ENCODE measurements at regions not wholly inside any gene's neighbourhood (a gene's known extent, or its start where the extent isn't known, plus 50 kb on each side); places are given as distances from the start of the nearest gene placed in this dataset.
A peak's percentile ranks its signal among the peaks of the same experiment; 100 is the strongest.

- TF ChIP-seq, protein P1, sequence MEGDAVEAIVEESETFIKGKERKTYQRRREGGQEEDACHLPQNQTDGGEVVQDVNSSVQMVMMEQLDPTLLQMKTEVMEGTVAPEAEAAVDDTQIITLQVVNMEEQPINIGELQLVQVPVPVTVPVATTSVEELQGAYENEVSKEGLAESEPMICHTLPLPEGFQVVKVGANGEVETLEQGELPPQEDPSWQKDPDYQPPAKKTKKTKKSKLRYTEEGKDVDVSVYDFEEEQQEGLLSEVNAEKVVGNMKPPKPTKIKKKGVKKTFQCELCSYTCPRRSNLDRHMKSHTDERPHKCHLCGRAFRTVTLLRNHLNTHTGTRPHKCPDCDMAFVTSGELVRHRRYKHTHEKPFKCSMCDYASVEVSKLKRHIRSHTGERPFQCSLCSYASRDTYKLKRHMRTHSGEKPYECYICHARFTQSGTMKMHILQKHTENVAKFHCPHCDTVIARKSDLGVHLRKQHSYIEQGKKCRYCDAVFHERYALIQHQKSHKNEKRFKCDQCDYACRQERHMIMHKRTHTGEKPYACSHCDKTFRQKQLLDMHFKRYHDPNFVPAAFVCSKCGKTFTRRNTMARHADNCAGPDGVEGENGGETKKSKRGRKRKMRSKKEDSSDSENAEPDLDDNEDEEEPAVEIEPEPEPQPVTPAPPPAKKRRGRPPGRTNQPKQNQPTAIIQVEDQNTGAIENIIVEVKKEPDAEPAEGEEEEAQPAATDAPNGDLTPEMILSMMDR (optimal IDR thresholded peaks at IDR 0.05 in 1 of 3, IDR thresholded peaks at IDR 0.05 in 1 of 3, conservative IDR thresholded peaks at IDR 0.05 in 1 of 3; ENCODE audit: extremely low read depth in 1 of 3, insufficient read depth in 2 of 3, low read length in 3 of 3) = peak in 1 of 3 experiments; percentile 2
- TF ChIP-seq EZH2 (IDR thresholded peaks at IDR 0.05; ENCODE audit: low read length) = no peak
Observed at GRCh38 chr13:111518161-111518792, 197.8 kb downstream of the TEX29 start.

Data from keratinocyte (primary cell).